B cell (primary cell): ENCODE measurements at regions not wholly inside any gene's neighbourhood (a gene's known extent, or its start where the extent isn't known, plus 50 kb on each side); places are given as distances from the start of the nearest gene placed in this dataset.

Source experiments
- ATAC-seq: fragments of 200-7000 bp; cut with Tn5 transposase; one replicate; pipeline ENCODE4 v1.10.0; 2021; ENCODE audit warnings: low read depth, mild to moderate bottlenecking, moderate number of reproducible peaks, moderate library complexity
- CTCF ChIA-PET: fragments of 350-600 bp; sonication (Branson Sonifier 250); formaldehyde crosslinking; loops from one replicate; lab custom pipeline; 2021; ENCODE audit warnings: antibody characterized with exemption, inconsistent platforms; lab: Charles Lee
- POLR2A ChIA-PET: fragments of 350-600 bp; sonication (Branson Sonifier 250); formaldehyde crosslinking; loops from one replicate; lab custom pipeline; 2021; ENCODE audit warnings: antibody characterized with exemption; lab: Charles Lee
- DNase-seq: peaks from one replicate; pipeline ENCODE4 v3.0.0; 2013
- H2AFZ ChIP-seq: 2 replicates; pipeline ENCODE4 v1.6.1; 2012; ENCODE audit warnings: mild to moderate bottlenecking, low read depth, low read length; ENCODE audit not compliant: insufficient read depth, poor library complexity, severe bottlenecking
- H3K27ac ChIP-seq, 2 donors: 1 replicate in 1 of 2; 2 replicates in 1 of 2; pipeline ENCODE4 v1.5.1; 2012 to 2013; ENCODE audit warnings: low read length in 2 of 2, mild to moderate bottlenecking in 2 of 2, moderate library complexity in 1 of 2
- H3K27me3 ChIP-seq, 4 experiments: fragments of 200-600 bp in 1 of 4; sonication (generic) in 1 of 4; replicated peaks in 1 of 4; 1 replicate in 2 of 4; 2 replicates in 2 of 4; pipeline versions ENCODE4 v1.6.1 to v1.7.0; 2013 to 2016; ENCODE audit warnings: low read length in 3 of 4, mild to moderate bottlenecking in 2 of 4, mixed read lengths in 1 of 4, moderate library complexity in 1 of 4; ENCODE audit not compliant: insufficient read depth in 4 of 4, control insufficient read depth in 3 of 4; ENCODE audit errors: control extremely low read depth in 1 of 4
- H3K36me3 ChIP-seq, 2 experiments: replicated peaks in 1 of 2; 1 replicate in 1 of 2; 2 replicates in 1 of 2; pipeline versions ENCODE4 v1.6.1 to v1.7.1; 2013; ENCODE audit warnings: low read length in 1 of 2; ENCODE audit not compliant: insufficient read depth in 2 of 2, control insufficient read depth in 1 of 2; ENCODE audit errors: control extremely low read depth in 1 of 2, extremely low read depth in 1 of 2
- H3K4me1 ChIP-seq, 2 donors: fragments of 200-600 bp in 1 of 2; sonication (generic) in 1 of 2; 1 replicate in 1 of 2; 2 replicates in 1 of 2; pipeline versions ENCODE4 v1.5.1 to v1.6.1; 2013 to 2017; ENCODE audit warnings: low read length in 2 of 2; ENCODE audit not compliant: control insufficient read depth in 2 of 2, insufficient read depth in 2 of 2
- H3K4me2 ChIP-seq: replicated peaks from 2 replicates; pipeline ENCODE3; 2012; ENCODE audit warnings: mild to moderate bottlenecking, low read depth, low read length; ENCODE audit not compliant: poor library complexity, severe bottlenecking
- H3K4me3 ChIP-seq, 5 experiments: fragments of 200-600 bp in 1 of 5; sonication (generic) in 1 of 5; 1 replicate in 3 of 5; 2 replicates in 2 of 5; pipeline versions ENCODE4 v1.5.1 to v1.7.0; 2011 to 2016; ENCODE audit warnings: low read length in 4 of 5, mild to moderate bottlenecking in 4 of 5, low read depth in 2 of 5, control low read depth in 1 of 5, moderate library complexity in 1 of 5; ENCODE audit not compliant: insufficient read depth in 1 of 5; ENCODE audit errors: control extremely low read depth in 1 of 5, extremely low read depth in 1 of 5
- H3K79me2 ChIP-seq: fragments of 200-600 bp; sonication (generic); one replicate; pipeline ENCODE4 v1.6.0; 2016; ENCODE audit warnings: low read length; ENCODE audit not compliant: control insufficient read depth, insufficient read depth
- H3K9ac ChIP-seq: fragments of 200-600 bp; sonication (generic); 2 replicates; pipeline ENCODE4 v1.6.1; 2017; ENCODE audit warnings: mild to moderate bottlenecking, low read length, moderate library complexity
- H3K9me3 ChIP-seq, 3 donors: one replicate each; pipeline versions ENCODE4 v1.6.1 to v1.7.1; 2013; ENCODE audit warnings: low read length in 2 of 3; ENCODE audit not compliant: control insufficient read depth in 2 of 3, insufficient read depth in 1 of 3; ENCODE audit errors: control extremely low read depth in 1 of 3
- H4K20me1 ChIP-seq: 2 replicates; pipeline ENCODE4 v1.6.0; 2012; ENCODE audit warnings: mild to moderate bottlenecking, low read length; ENCODE audit not compliant: insufficient read depth, control insufficient read depth, poor library complexity, severe bottlenecking
- H3K27ac Mint-ChIP-seq: one replicate; pipeline ENCODE4 v1.8.0; 2021; ENCODE audit warnings: mixed read lengths
- H3K27me3 Mint-ChIP-seq: one replicate; pipeline ENCODE4 v1.8.0; 2021; ENCODE audit warnings: mixed read lengths
- H3K4me1 Mint-ChIP-seq: one replicate; pipeline ENCODE4 v1.8.0; 2021; ENCODE audit warnings: mixed read lengths
- H3K4me3 Mint-ChIP-seq: one replicate; pipeline ENCODE4 v1.8.0; 2021; ENCODE audit warnings: mixed read lengths
- H3K9me3 Mint-ChIP-seq: one replicate; pipeline ENCODE4 v1.8.0; 2022; ENCODE audit warnings: mixed read lengths; ENCODE audit not compliant: insufficient read depth
- CTCF ChIP-seq: fragments of 200-600 bp; IDR thresholded peaks from one replicate; pipeline ENCODE4 v1.8.0; 2022; ENCODE audit warnings: antibody characterized with exemption, mild to moderate bottlenecking
- EZH2 ChIP-seq: IDR thresholded peaks from 2 replicates; pipeline ENCODE4 v1.6.1; 2012; ENCODE audit warnings: borderline replicate concordance, low read depth, mild to moderate bottlenecking, moderate library complexity, low read length; ENCODE audit not compliant: insufficient read depth, poor library complexity, severe bottlenecking
- WGBS: methylation state at CpG from one replicate; pipeline ENCODE4 v1.1.5; 2013; ENCODE audit warnings: missing lambda C conversion rate; ENCODE audit not compliant: insufficient coverage; 5-methylcytosine and 5-hydroxymethylcytosine counted together
- intact Hi-C: fragments of 100-400 bp; cut with micrococcal nuclease; formaldehyde crosslinking; loops from one replicate; pipeline ENCODE4 v1.10.0; 2022

DNA sequence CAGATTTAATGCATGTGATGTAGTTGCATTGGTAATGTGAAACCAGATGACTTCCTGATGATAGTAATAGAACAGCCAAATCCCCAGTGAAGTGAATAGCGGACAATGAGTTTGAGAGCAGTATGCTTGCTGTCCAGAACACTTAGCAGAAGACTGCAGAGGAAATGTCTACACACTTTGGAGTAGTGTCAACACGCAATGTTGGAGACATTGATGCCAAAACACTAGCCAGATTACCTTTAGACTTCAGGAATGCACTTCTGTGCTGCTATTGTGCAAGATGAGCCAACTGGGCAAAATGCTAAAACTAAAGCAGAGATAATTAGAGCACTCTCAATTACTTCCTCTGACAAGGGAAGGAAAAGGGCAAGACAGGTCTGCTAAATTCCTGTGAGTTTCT lies 176.7 kb downstream of the PRDM9 start:
- no peak overlapping the region for H3K9ac ChIP-seq
- H3K4me2 ChIP-seq: no peak overlapping the region
- H3K9me3 ChIP-seq: no peaks in the 10 kb centered on the region
- H3K4me1 ChIP-seq: no peaks in the 10 kb centered on the region
- H3K27me3 ChIP-seq: no peaks in the 10 kb centered on the region
- H3K27ac Mint-ChIP-seq: no peak overlapping the region
- H3K9me3 Mint-ChIP-seq: peaks cover 3% of the 10 kb centered on the region
- no peak for TF ChIP-seq CTCF
- no peak for TF ChIP-seq EZH2
- H2AFZ ChIP-seq: no peak overlapping the region
- intact Hi-C loops: no loop called here
- CTCF ChIA-PET: no interaction called here
- H3K79me2 ChIP-seq: no peaks in the 10 kb centered on the region
- H3K4me3 Mint-ChIP-seq: no peak overlapping the region
- ATAC-seq: no peak
- no peak overlapping the region for H3K4me3 ChIP-seq
- POLR2A ChIA-PET: no interaction called here
- no peaks in the 10 kb centered on the region for H4K20me1 ChIP-seq
- no peak overlapping the region for H3K27ac ChIP-seq
- no peaks in the 10 kb centered on the region for H3K4me1 Mint-ChIP-seq
- H3K27me3 Mint-ChIP-seq: no peaks in the 10 kb centered on the region
- 43% methylated on average over 2 of the region's 2 CpGs for WGBS
- DNase-seq: no peak
- no peaks in the 10 kb centered on the region for H3K36me3 ChIP-seq

DNA sequence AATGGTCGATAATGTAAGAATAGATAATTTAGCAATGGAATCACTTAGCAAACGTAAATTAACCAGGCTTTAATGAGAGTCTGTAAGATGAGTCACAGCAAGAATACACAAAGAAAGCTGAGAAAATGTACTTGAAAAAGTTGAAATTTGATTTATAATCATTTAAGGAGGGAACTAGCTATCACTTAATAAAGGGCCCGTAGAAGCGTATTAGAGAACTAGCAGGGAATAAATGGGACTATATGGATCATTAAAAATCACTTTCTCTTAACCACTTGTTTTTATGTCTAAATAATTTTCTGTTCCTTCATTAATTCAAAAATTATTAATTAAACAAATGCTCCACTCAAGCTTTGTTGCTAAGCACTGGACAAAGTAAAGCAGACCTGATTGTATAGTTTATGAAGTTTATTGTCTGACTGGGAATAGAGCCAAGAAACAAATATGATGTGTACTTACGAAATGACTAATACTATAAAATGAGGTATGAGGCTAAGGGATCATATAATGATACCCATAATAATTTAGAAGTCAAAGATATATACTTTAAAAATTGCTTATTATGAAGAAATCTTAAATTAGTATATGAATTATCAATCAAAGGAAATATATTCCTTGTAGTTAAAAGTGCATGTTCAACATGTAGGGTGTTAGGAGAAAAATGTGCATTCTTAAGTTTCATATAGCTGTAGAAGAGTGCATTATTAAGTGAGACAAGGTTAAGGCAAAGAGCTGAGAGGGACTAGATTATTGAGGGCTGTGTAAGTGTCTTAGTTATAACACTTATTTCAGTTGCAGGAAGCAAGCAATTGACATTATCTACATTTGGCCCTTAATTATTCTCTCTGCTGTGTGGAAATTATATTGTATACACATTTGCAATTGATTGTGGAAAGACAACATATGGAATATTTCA lies 196.8 kb downstream of the PRDM9 start:
- Histone ChIP-seq H3K27ac (no peak overlapping the region), H3K36me3 (no peaks in the 10 kb centered on the region), H2AFZ (no peak overlapping the region), H3K4me2 (no peak overlapping the region), H3K79me2 (no peaks in the 10 kb centered on the region), H3K9ac (no peak overlapping the region), H3K9me3 (no peaks in the 10 kb centered on the region), H3K4me3 (no peak overlapping the region), H3K27me3 (no peaks in the 10 kb centered on the region), H4K20me1 (no peaks in the 10 kb centered on the region), H3K4me1 (no peaks in the 10 kb centered on the region)
- CTCF ChIA-PET: no interaction called here
- no peaks in the 10 kb centered on the region for H3K9me3 Mint-ChIP-seq
- H3K4me3 Mint-ChIP-seq: no peak overlapping the region
- no peaks in the 10 kb centered on the region for H3K27me3 Mint-ChIP-seq
- DNase-seq (no peak), ATAC-seq (no peak)
- intact Hi-C loops: no loop called here
- no peak for TF ChIP-seq EZH2
- no peak for TF ChIP-seq CTCF
- WGBS: 100% methylated on average over 1 of the region's 5 CpGs
- H3K27ac Mint-ChIP-seq: no peak overlapping the region
- POLR2A ChIA-PET: no interaction called here
- H3K4me1 Mint-ChIP-seq: no peaks in the 10 kb centered on the region
